ENCODE measurements at regions not wholly inside any gene's neighbourhood (a gene's known extent, or its start where the extent isn't known, plus 50 kb on each side); places are given as distances from the start of the nearest gene placed in this dataset.
"Not testable (repeated sequence)": the region's sequence is repeated elsewhere in the genome, so short reads cannot be mapped to it uniquely, and the experiment has no call there.

DNA sequence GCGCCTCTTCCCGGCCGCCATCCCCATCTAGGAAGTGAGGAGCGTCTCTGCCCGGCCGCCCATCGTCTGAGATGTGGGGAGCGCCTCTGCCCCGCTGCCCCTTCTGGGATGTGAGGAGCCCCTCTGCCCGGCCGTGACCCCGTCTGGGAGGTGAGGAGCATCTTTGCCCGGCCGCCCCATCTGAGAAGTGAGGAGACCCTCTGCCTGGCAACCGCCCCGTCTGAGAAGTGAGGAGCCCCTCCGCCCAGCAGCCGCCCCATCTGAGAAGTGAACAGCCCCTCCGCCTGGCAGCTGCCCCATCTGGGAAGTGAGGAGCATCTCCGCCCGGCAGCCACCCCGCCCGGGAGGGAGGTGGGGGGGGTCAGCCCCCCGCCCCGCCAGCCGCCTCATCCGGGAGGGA, 1048.7 kb downstream of the KCNJ18 start:
- TF ChIP-seq, protein P1, sequence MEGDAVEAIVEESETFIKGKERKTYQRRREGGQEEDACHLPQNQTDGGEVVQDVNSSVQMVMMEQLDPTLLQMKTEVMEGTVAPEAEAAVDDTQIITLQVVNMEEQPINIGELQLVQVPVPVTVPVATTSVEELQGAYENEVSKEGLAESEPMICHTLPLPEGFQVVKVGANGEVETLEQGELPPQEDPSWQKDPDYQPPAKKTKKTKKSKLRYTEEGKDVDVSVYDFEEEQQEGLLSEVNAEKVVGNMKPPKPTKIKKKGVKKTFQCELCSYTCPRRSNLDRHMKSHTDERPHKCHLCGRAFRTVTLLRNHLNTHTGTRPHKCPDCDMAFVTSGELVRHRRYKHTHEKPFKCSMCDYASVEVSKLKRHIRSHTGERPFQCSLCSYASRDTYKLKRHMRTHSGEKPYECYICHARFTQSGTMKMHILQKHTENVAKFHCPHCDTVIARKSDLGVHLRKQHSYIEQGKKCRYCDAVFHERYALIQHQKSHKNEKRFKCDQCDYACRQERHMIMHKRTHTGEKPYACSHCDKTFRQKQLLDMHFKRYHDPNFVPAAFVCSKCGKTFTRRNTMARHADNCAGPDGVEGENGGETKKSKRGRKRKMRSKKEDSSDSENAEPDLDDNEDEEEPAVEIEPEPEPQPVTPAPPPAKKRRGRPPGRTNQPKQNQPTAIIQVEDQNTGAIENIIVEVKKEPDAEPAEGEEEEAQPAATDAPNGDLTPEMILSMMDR (IDR thresholded peaks at IDR 0.05; ENCODE audit: insufficient read depth, low read length, poor library complexity, severe bottlenecking): not testable (repeated sequence)
- TF ChIP-seq EZH2phosphoT487 (conservative IDR thresholded peaks at IDR 0.05; ENCODE audit: low read length): not testable (repeated sequence)
